Ecto neural progenitor cell (in vitro differentiated cells): ENCODE measurements at regions not wholly inside any gene's neighbourhood (a gene's known extent, or its start where the extent isn't known, plus 50 kb on each side); places are given as distances from the start of the nearest gene placed in this dataset.

Experiments
- DNase-seq: peaks from one replicate; pipeline ENCODE4 v3.0.0-alpha.2; 2018; ENCODE audit warnings: low spot score

DNA sequence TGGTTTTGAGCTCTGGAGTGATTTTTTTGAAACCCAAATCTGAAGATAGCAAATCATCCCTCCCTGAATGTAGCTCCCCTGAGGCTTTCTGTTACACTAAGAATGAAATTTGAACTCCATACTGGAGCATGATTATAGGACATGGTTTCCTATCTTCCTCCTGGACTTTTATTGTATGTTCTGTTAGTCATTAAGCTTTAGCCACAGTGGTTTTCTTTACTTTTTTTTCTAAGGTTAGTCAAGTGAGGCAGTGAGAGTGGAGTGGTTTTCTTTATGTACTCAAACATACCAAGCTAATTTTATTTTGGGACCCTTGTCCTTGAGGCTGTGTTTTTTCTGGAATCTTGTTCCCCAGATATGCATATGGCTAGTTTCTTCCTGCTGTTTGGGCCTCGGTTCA lies 55.2 kb upstream of the FRMD4B start:
- DNase-seq = no peak

GRCh38 chr3:69439643-69440270 lies 53.9 kb upstream of the FRMD4B start:
- no peak for DNase-seq

- DNase-seq = no peak
Observed at GRCh38 chr3:69438476-69438875, 52.6 kb upstream of the FRMD4B start.

- DNase-seq = no peak
Observed at GRCh38 chr3:69435274-69436265, 49.7 kb upstream of the FRMD4B start.
